HG03469 (cell line): ENCODE measurements at regions not wholly inside any gene's neighbourhood (a gene's known extent, or its start where the extent isn't known, plus 50 kb on each side); places are given as distances from the start of the nearest gene placed in this dataset.
"Not testable (repeated sequence)": the region's sequence is repeated elsewhere in the genome, so short reads cannot be mapped to it uniquely, and the experiment has no call there.

Experiments used
- ATAC-seq: cut with Tn5 transposase; IDR thresholded peaks from one replicate; pipeline ENCODE4 v1.9.1; 2021; ENCODE audit warnings: mild to moderate bottlenecking, moderate library complexity, moderate number of reproducible peaks; ENCODE audit not compliant: unreplicated experiment

DNA sequence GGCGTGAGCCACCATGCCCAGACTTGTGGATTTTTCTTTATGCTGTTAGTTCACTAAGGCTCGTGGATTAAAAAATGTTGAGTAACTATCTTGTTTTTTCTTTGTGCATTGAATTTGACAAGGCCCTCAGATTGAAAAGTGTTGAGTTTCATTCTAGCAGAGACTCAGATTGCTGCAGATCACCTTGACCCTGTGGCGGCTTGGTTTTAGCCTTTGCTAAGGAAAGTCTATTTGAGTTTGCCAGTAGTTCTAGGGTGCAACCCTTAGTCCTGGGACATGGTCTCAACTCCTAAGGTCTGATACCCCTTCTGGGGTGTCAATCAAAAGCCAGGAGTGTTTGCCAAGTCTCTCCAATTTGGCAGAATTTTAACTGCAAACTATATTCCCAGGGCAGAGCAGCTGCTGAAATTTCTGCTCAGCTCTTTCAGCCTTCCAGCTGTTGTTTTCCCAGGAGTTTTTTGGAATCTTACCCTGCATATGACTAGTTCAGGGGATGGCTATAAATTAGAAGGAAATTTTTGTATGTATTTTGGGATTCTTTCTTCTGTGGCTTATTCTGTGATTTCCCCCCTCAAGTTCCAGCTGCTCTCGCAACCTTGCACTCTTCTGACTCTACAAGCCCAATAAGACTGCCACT, 84.3 kb upstream of the HAND1 start:
- ATAC-seq: no peak

DNA sequence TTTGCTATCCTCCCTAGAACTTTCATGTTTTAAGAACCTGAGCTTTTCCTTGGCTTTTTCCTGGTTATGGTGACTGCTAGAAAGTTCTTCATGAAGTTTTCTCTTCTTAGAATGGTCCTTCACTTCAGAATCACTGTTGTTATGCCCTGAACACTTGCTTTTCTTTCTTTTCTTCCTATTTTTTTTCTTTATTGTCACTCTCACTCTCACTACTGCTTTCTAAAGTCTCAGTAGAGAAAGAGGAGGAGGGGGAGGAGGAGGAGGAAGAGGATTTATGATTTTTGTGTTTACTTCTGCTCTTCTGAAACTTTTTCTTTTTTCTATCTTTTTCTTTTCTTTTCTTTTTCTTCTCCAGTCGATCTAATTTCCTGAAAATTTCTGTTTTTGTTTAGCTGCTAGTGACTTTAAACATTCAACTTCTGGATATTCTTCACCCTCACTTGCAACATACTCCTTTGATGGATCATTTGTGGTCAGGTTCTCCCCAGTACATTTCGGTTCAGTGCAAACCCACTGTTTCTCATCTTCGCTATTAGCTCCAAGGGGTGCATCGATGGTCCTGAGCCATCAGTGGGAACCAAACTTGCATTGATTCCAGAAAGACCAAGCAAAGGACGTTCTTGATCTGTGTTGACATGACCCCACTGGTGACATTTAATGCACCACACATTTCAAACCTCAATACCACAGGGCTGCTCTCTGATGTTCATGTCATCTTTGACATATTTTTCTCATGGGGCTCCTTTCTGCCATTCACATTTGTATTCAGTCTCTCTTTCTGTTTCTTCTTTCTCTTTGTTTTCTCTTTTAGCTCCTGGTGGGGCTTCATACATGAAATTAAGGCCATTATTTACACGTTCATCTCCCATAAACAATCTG, 81.6 kb upstream of the HAND1 start:
- no peak for ATAC-seq

DNA sequence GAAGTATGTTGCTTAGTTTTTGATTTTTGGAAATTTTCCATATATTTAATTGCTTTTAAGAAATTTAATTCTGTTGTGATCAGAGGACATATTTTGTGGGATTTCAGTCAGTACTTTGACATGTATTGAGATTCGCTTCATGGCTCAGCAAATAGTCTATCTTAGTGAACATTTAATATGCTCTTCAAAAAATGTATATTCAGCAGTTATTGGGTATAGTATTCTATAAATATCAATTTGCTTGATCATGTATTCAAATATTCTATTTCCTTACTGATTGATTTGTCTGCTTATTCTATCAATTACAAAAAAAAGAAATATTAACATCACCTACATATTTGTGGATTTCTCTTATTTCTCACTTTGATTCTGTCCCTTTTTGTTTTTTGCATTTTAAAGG, 79.5 kb upstream of the HAND1 start:
- no peak for ATAC-seq

DNA sequence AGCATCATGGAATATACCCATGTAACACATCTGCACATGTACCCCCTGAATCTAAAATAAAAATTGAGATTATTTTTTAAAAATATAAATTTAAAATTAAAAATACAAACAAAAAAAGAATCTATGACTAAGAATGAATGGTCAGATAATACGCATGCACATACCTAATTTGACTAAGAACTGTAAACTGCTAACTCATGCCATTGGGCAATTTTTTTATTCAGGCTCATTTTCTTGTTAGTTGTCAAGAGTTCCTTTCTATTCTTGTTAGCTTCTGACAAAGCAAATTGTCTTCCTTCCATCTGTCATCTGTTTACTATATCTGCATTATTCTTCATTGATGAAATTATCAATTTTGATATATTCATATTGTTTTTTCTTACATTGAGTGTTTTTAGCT, 69.5 kb upstream of the HAND1 start:
- no peak for ATAC-seq

DNA sequence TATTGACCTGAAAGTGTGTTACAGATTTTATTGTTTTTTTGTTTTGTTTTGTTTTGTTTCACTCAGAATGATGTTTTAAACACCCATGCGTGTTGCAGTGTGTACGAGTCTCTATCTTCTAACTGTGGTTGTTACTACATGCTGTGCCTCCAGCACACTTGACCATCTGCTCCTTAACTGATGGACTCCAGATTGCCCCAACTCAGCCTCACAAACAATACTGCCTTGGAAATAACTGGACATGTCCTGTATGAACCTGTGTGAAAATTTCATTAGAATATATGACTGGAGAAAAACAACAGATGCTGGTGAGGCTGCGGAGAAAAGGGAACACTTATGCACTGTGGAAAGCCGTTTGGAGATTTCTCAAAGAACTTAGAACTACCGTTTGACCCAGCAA, 68.7 kb upstream of the HAND1 start:
- ATAC-seq: no peak

DNA sequence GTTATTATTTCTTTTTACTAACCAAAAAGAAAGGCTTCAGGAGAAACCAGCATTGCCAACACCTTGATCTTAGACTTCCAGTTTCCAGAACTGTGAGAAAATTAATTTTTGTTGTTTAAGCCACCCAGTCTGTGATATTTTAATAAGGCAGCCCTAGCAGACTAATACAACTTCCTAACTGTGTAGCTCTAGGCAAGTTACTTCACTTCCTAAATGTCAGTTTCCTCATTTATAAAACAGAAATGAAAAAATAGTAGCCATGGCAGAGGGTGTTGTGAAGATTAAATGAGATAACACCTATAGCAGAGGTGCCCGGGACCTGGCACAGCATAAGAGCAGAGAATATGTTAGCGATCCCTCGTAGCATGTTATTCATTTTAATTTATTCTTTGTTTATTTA, 66.6 kb upstream of the HAND1 start:
- ATAC-seq: no peak

DNA sequence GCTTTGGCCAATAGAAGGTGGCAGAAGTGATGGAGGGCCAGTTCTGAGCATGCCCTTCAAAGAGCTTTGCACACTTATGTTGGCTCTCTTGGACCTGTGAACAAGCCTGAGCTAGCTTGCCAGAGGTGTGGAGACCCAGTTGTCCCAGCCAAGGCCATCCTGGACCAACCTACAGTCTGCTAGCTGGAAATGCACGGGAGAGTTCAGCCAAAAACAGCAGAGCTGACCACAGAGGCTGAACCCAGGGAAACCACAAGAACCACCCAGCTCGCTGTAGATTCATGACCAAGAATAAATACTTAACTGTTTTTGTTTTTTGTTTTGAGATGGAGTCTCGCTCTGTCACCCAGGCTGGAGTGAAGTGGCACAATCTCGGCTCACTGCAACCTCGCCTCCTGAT, 65.4 kb upstream of the HAND1 start:
- no peak for ATAC-seq

DNA sequence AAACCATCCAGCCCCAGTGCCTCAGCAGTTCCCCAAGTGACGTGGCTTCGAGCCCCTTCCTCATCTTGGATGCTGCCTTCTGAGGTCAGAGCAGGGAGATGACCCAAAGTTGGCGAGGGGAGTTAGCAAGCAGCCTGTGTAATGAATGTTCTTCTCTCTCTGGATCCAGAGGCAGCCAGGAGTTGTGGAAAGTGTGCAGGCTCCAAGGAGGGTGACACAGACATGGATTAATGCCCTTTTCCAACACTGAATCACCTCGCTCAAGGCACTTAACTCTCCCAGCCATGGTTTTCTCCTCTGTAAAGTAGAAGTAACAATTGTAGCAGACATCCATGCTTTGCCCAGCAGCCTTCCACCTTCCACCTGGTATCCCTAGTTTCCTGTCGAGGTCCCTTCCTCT, 64.6 kb upstream of the HAND1 start:
- ATAC-seq: no peak

DNA sequence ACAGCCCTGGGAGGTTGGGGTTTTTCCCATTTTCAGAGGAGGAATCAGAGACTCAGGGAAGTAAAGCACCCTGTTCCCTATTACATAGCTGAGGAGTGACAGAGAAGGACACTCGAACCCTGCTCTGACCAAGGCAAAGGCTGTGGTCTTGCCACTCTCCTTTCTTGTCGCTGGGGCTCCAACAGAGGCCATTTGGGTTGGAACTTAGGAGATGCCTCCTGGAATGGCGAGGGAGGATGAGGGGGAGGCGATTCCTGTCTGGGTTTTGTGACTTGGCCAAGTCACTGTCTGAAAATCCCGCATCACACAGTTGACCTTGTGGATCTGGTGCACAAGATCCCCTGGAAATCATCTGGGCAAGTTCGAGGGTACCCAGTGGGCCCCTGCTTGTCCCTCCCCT, 64.0 kb upstream of the HAND1 start:
- no peak for ATAC-seq

DNA sequence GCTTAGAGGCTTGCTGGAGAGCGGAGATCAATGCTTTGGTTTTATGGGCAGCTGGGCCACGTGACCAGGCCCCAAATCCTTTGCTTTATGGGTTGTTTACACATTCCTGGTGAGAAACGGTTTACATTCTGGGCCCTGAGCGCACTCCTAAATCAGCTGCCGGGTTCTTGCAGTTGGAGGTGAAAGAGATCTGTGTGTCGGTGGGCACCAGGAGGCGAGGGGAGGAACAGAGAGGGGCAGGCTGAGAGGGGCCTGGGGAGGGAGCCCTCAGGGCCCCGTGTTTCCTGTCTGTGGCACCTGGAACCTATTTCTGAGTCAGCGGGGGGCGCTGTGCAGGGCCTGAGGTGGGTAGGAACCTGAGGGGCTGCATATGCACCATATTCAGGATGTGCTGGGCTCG, 63.5 kb upstream of the HAND1 start:
- no peak for ATAC-seq

DNA sequence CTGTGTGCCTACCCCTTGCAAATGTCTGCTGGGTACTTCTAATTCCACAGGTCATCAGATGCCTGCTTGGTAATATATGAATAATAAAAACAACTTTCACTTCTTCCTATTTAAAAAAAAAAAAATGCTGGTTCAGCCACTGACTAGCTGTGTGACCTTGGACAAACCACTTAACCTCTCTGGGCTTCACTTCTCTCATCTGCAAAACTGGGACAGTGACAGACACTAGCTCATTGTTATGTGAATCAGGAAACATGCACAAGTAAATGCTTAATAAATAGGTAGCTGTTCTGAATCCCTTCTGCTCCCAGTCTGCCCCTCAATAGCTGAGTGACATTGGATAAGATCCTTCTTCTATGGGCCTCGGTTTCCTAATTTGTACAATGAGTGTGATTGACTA, 62.6 kb upstream of the HAND1 start:
- no peak for ATAC-seq

DNA sequence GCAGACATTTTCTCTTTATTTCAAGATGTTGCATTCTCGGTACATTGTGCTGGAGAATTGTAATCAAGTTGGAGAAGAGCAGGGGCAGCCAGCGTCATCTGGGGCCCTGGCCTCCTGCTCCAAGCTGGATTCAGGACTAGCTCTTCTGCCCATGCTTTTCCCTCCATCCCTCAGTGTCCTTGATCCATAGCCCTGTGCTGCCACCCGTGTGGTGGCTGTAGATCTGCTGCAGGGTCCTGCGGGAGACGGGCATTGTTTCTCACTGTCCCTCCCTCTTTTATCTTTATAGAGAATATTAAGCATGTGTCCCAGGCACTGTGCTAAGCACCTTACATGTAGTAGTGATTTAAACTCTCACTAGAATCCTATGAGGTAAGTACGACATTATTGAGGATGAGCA, 60.5 kb upstream of the HAND1 start:
- ATAC-seq: no peak

DNA sequence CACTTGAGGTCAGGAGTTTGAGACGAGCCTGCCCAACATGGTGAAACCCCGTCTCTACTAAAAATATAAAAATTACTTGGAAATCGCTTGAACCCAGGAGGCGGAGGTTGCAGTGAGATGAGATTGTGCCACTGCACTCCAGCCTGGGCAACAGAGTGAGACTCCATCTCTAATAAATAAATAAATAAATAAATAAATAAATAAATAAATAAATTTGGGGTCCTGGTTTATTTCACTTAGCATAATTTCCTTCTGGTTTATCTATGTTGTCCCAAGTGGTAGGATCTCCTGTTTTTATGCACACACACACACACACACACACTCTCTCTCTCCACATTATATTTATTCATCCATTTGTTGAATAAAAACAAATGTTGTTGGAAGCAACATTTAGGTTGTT, 58.4 kb upstream of the HAND1 start:
- not testable (repeated sequence) for ATAC-seq

DNA sequence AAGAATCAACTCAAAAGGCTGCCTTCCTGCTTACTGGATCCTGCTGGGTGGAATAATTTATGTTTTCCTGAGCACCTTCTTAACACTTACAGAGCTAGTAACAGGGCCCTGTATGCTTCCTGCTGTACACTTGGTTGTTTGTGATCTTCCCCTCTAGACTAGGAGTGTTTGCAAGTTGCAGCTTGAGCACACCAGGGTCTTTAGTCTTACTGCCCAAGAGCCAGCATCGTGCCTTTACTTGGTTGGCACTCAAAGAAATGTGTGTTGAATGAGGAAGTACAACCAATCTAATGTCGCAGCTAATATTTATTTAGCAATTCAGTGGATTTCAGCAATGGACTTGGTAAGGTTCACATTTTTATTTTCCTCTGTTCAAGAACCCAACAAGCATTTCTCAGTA, 57.5 kb upstream of the HAND1 start:
- ATAC-seq: no peak

DNA sequence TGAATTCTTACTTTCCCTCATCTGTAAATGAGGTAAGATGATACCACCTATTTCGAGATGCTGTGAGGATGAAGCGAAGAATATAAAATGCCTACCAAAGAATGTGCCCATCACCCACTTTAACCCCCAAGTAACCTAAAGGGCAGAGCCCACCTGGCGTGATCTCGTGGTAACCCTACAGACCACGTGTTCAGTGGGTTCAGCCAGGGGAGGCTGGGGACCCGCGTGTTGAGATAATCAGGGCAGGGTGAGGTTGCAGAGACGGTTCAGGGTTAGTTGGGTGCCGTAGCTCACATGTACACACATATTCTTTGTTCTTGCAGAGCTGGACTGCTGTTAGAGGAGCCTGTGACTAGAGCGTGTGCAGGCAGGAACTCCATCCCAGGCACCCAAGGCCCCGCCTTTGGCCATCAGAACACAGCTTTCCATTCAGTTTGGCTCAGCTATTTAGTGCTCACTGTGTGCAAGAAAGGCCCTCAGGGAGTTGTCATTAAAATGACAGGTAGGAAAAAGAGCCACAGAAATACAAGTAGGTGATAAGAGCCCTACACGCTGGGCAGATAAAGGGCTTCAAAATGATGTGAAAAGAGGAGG, 56.5 kb upstream of the HAND1 start:
- no peak for ATAC-seq

DNA sequence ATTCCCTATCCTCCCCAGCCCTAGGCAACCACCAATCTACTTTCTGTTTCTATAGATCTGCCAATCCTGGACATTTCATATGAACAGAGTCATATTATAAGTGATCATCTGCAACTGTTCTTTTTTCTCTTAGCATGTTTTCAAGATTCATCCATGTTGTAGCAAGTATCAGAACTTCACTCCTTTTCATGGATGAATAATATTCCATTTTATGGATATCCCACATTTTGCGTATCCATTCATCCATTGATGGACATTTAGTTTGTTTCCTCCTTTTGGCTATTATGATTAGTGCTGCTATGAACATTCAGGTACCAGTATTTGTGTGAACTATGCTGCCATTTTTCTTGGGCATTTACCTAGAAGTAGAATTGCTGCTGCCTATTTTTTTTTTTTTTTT, 51.3 kb upstream of the HAND1 start:
- ATAC-seq: no peak

DNA sequence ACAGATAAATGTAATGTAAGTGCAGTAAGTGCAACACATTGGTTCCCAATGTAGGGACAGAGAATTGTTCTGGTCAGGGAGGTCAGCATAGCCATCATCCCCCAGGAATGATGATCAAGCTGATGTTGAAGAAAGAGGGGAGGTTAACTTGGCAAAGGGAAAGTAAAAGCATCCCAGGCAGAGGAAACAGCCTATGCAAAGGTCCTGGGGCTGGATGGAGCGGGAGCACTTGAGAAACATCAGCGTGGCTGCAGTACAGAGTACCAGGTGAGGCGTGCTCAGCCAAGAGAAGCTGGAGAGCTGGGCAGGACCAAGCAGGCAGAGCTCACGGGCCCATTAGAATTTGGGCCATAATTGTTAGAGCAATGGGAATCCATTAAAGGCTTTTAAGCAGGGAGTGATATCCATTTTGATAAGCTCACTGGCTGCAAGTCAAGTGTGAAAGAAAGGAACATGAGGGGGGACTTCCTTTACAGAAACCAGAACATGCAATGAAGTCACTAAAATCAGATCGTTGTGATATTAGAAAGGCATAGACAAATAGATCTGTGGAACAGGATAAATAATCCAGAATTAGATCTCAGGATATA, 50.1 kb upstream of the HAND1 start:
- no peak for ATAC-seq
